ENCODE measurements at regions not wholly inside any gene's neighbourhood (a gene's known extent, or its start where the extent isn't known, plus 50 kb on each side); places are given as distances from the start of the nearest gene placed in this dataset.

DNA sequence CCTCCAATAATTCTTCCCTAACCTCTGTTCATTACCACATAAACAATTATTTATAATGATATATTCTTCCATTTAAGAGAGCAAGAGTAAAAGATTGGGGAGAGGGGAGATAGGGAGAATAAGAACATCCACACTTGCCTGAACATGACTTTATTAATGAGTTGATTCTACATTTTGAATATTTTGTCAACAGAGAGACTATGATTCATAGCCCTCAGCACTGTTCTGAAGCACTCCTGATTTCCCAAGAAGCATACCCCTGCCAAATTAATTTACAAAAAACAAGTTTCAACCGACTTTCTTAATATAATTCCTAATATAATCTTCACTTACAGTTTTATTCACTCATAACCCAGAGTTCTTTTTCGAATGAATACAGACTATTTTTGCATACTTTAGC, 828.8 kb downstream of the ROBO2 start:
- no peak for DNase-seq (ENCODE audit: low read depth in 2 of 2)

GRCh38 chr3:77869423-77869822, 829.5 kb downstream of the ROBO2 start:
- DNase-seq (ENCODE audit: low read depth in 2 of 2): no peak

GRCh38 chr3:77871436-77871835, 831.5 kb downstream of the ROBO2 start:
- DNase-seq (ENCODE audit: low read depth in 2 of 2): no peak

DNA sequence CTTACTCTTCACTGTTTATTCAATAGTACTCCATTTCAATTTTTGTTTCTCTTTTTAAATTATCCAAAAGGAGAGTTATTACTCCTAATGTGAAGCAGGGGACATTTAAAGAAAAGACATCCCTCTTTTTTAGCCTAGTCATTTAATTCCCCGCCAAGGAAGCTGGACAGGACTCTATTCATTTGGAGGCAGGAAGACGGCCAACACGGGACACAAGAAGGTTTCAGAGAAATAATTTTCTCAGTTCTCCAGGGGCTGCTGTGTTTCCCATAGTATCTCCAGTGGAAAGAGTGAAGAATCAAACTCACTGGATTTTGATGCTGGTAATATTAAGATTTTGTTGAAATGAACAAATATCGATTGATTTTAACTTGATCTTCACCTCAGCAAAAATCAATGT, 833.7 kb downstream of the ROBO2 start:
- DNase-seq (ENCODE audit: low read depth in 2 of 2): no peak

DNA sequence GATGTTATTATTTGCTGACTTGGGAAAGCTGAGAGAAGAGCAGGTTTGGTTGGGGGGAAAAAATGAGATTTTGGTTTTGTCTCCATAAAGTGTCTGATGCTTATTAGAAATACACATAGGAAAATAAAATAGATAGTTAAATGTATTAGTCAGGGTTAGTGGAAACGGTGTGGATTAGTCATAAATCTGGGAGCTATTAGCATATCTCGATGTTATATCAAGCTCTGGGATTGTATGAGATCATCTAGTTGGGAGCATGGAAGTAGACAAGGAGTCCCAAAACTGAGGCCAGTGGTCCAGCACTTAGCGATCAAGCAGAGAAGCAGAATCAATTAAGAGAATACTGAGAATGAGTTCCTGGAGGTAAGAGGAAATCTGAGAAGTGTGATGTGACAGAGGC, 845.5 kb downstream of the ROBO2 start:
- no peak for DNase-seq (ENCODE audit: low read depth in 2 of 2)

GRCh38 chr3:77887611-77888010, 847.7 kb downstream of the ROBO2 start:
- DNase-seq (ENCODE audit: low read depth in 2 of 2): no peak

GRCh38 chr3:77889616-77890015, 849.7 kb downstream of the ROBO2 start:
- no peak for DNase-seq (ENCODE audit: low read depth in 2 of 2)

DNA sequence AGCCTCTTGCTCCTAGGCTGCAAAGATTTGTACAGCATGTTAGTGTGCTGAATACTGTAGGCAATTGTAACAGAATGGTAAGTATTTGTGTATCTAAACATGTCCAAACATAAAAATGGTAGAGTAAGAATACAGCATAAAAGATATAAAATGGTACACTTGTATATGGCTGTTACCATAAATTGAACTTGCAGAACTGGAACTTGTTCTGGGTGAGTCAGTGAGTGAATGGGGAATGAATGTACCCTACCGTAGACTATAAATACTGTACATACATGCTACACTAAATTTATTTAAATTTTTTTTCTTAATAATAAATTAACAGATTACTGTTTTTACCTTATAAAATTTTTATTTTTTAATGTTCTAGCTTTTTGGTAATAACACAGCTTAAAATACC, 858.7 kb downstream of the ROBO2 start:
- DNase-seq (ENCODE audit: low read depth in 2 of 2): no peak

- DNase-seq (ENCODE audit: low read depth in 2 of 2): no peak
These were observed 862.8 kb downstream of the ROBO2 start for GRCh38 chr3:77902675-77903074.

- no peak for DNase-seq (ENCODE audit: low read depth in 2 of 2)
These were observed 866.3 kb downstream of the ROBO2 start for GRCh38 chr3:77906102-77906709.

DNA sequence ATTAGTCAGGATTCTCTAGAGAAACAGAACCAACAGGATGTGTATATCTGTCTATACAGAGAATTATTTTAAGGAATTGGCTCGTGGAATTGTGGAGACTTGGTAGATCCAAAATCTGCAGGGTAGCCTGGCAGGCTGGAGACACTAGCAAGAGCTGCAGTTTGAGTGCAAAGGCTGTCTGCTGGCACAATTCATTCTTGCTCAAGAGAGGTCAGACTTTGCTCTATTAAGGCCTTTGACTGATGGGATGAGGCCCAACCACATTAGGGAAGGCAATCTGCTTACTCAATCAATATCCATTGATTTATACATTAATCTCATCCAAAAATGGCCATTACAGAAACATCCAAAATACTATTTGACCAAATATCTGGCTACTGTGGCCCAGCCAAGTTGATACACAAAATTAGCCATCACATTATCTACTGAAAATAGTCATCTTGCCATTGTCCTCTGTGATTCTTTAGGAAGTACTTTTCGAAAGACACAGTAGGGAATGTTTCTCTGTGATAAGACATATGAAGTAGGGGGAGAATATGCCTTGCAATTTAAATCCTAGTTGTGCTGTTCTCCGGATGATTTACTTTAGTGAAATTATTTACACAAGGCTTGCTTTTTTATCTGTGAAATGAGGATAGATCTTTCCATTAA, 873.8 kb downstream of the ROBO2 start:
- DNase-seq (ENCODE audit: low read depth in 2 of 2): no peak

DNA sequence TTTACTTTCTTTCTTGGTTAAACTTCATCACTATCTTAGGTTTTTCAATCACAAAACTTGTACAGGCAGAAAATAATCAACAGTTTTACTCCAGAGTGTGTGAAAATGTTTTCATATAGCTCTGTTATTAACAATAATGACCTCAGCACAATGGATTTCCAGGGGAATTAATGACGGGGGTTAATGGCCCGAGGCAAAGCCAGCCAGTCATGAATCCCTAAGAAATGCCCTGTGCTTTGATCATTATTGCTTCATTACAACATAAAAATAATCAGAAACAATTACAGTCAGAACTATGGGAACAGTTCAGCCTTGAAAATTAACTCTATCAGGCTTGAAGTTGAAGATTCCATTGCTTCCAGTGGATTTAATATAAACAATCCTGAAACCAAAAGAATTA, 875.4 kb downstream of the ROBO2 start:
- DNase-seq (ENCODE audit: low read depth in 2 of 2): no peak

DNA sequence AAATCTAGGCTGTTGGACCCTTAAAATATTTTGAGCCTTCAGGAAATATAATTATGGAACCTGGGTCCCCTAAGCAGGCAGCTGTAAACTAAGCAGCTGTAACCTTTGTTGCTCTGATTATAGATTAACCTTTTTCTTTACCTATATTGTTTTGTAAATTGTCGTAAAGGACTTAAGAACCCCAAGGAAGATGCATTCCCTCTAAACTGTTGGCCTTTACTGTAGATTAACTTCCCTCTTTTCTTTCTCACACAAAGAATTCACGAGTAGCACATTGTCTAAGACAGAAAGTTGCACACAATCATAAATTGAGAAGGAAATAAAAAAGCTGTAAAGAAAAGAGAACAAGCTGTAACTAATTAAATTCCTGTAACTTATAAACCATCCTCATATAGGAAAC, 877.3 kb downstream of the ROBO2 start:
- no peak for DNase-seq (ENCODE audit: low read depth in 2 of 2)

DNA sequence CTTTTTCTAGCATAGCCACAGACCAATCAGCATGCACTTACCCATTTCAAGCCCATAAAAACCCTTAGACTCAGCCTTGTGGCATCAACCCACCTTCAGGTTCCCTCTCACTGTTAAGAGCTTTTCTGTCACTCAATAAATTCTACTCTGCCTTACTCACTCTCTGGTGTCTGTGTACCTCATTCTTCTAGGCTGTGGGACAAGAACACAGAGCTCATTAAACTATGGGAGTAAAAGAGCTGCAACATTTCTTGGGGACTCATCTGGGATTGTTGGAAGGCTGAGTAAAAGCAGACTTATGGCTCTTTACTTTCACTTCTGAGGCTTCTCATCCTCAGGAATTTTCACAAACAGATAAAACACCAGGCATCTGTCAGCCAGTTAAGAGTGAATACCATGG, 879.3 kb downstream of the ROBO2 start:
- no peak for DNase-seq (ENCODE audit: low read depth in 2 of 2)

- peak; percentile 67 to 70 for DNase-seq (ENCODE audit: low read depth in 2 of 2)
These were observed 891.5 kb downstream of the ROBO2 start for GRCh38 chr3:77931255-77932009.

DNA sequence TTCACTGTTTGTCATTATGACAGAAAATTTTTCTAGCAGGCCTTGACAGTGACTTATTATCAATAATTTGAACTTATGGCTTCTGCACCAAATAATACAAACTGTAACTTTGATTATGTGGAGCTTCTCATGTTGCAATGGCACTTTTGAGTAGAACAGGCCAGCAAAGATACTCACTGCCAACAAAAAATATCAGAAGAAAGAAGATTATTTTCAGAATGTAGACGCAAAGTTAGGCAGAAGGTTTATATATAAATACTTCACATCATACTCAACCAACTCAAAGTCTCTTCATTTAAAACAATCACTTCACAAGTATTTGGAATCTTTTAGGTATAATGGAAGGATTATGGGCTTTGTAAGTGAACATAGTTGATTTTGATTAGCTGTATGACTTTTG, 893.0 kb downstream of the ROBO2 start:
- DNase-seq (ENCODE audit: low read depth in 2 of 2): no peak

DNA sequence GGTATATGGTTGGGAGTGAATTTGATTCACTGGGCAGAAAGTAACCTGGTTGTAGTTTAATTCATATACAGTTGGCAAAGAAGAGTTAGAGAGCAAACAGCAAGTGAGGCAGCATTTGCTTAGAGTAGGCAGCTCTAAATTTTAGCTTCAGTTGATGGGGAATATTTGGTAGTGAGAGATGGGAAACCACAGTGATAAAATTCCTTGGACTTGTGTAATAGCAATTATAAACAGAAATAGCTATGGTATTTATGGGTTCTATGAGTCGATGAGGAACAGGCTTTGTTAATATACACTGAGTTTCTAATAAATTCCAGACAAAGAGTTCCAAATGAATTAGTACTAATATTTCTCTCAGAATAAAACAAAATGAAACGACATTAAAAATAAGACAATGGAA, 894.0 kb downstream of the ROBO2 start:
- peak; percentile 50 to 56 for DNase-seq (ENCODE audit: low read depth in 2 of 2)

GRCh38 chr3:77935418-77935817, 895.5 kb downstream of the ROBO2 start:
- DNase-seq (ENCODE audit: low read depth in 2 of 2): no peak

DNA sequence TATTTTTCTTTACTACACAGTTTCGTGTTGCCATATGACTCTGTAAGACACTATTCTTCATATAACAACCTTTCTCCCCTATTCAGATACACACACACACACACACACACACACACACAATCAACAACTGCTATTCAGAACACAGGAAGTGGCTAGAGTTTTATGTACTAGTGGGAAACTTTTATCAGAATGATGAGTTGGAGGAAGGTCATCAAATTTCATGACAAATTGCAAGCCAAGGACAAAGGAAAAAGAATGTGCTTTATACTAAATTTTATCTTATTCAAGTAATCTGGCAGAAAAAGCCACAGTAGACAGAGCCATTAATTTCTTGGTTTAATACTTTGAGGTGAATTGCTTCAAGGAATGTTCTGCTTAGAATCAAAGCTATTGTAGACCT, 899.8 kb downstream of the ROBO2 start:
- peak; percentile 9 to 14 for DNase-seq (ENCODE audit: low read depth in 2 of 2)

DNA sequence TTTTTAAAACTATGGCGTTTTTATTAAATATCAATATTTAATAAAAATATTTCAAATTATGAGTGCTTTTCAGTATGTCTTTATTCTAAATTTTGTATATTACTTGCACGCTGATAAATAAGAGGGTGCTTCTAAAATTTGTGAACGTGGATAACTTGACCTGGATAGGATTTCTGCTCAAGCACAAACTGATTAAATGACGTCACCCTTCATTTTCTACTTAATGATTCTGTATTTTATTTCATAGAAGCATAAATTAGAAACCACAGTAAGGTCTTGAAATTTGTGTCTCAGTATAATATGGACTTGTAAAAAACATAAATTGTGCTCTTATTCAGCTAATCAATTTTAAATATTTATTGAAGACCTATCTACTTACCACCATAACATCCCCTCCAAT, 903.7 kb downstream of the ROBO2 start:
- no peak for DNase-seq (ENCODE audit: low read depth in 2 of 2)

DNA sequence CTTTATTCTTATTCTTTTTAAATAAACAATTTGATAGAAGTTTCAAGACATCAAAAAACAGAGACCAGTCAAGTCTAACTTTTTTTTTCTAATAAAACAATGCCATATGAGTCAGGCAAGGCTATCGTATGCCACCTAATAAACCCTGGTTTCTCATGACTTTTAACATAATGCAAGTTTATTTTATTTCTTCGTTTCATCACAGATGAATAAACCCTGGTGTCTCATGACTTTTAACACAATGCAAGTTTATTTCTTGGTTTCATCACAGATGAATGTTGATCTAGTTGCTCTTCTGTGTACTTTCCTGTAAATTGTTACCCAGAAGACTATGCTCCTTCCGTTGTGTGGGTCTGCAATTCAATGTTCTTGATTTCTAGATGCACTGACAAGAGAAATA, 905.4 kb downstream of the ROBO2 start:
- DNase-seq (ENCODE audit: low read depth in 2 of 2): no peak

DNA sequence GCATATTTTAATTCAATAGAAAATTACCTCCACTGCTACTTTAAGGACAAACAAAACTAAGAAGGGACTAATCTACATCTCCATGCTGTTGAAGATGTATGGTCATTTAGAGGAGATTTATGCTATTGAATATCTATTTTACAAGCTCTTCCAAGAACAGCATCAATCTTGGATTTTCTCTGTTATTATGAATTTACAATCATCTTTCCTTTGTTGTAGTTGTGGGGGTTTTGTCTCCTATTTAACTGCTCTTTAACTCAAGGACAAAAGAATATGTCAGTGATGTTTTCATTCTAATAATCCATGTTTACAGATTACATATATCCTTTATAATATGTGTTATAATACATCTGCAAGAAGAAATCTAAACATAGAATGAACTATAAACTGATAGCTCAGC, 907.8 kb downstream of the ROBO2 start:
- DNase-seq (ENCODE audit: low read depth in 2 of 2): no peak

- no peak for DNase-seq (ENCODE audit: low read depth in 2 of 2)
These were observed 927.7 kb downstream of the ROBO2 start for GRCh38 chr3:77967621-77968020.

All from fibroblast of skin of left quadriceps (primary cell).